Progenitor cell of endocrine pancreas (in vitro differentiated cells): ENCODE measurements at regions not wholly inside any gene's neighbourhood (a gene's known extent, or its start where the extent isn't known, plus 50 kb on each side); places are given as distances from the start of the nearest gene placed in this dataset.
"Not testable (repeated sequence)": the region's sequence is repeated elsewhere in the genome, so short reads cannot be mapped to it uniquely, and the experiment has no call there.

ENCODE experiments used
- DNase-seq: peaks from one replicate; pipeline ENCODE4 v3.0.0; 2021; ENCODE audit warnings: low spot score; ENCODE audit not compliant: unreplicated experiment
- H3K27ac Mint-ChIP-seq: 2 replicates; pipeline ENCODE4 v1.8.0; 2021; ENCODE audit warnings: mild to moderate bottlenecking, moderate library complexity, mixed read lengths
- H3K27me3 Mint-ChIP-seq: 2 replicates; pipeline ENCODE4 v1.8.0; 2021; ENCODE audit warnings: mixed read lengths
- H3K36me3 Mint-ChIP-seq: 2 replicates; pipeline ENCODE4 v1.8.0; 2022; ENCODE audit warnings: mixed read lengths; ENCODE audit not compliant: insufficient read depth
- H3K4me1 Mint-ChIP-seq: 2 replicates; pipeline ENCODE4 v1.8.0; 2021; ENCODE audit warnings: low read depth, mixed read lengths
- H3K4me3 Mint-ChIP-seq: 2 replicates; pipeline ENCODE4 v1.8.0; 2021; ENCODE audit warnings: low read depth, mild to moderate bottlenecking, moderate library complexity, mixed read lengths
- H3K9me3 Mint-ChIP-seq: 2 replicates; pipeline ENCODE4 v1.8.0; 2021; ENCODE audit warnings: low read depth, mixed read lengths
- CTCF ChIP-seq: fragments of 200-600 bp; sonication (generic); IDR thresholded peaks from one replicate; pipeline ENCODE4 v1.5.0; 2021; ENCODE audit warnings: antibody characterized with exemption, mild to moderate bottlenecking; ENCODE audit not compliant: unreplicated experiment

- H3K27ac Mint-ChIP-seq, H3K4me3 Mint-ChIP-seq, H3K4me1 Mint-ChIP-seq, DNase-seq, H3K27me3 Mint-ChIP-seq: not testable (repeated sequence)
- H3K9me3 Mint-ChIP-seq = peaks cover 47% of the 10 kb centered on the region
- H3K36me3 Mint-ChIP-seq = peaks cover 55% of the 10 kb centered on the region
Observed at GRCh38 chr3:185306286-185306685, 52.4 kb upstream of the EHHADH start.

GRCh38 chr3:185306847-185307246, 53.0 kb upstream of the EHHADH start:
- DNase-seq = no peak
- Mint-ChIP-seq H3K27me3 (no peaks in the 10 kb centered on the region), H3K9me3 (peaks cover 47% of the 10 kb centered on the region), H3K4me1 (no peaks in the 10 kb centered on the region), H3K4me3 (no peak overlapping the region), H3K27ac (no peak overlapping the region), H3K36me3 (peaks cover 57% of the 10 kb centered on the region)
- TF ChIP-seq CTCF = no peak

GRCh38 chr3:185308126-185308754, 54.4 kb upstream of the EHHADH start:
- H3K27me3 Mint-ChIP-seq = no peaks in the 10 kb centered on the region
- no peak overlapping the region for H3K27ac Mint-ChIP-seq
- peak; percentile 42 for DNase-seq
- TF ChIP-seq CTCF = peak; percentile 68
- H3K4me3 Mint-ChIP-seq = no peak overlapping the region
- peaks cover 53% of the 10 kb centered on the region for H3K36me3 Mint-ChIP-seq
- H3K9me3 Mint-ChIP-seq = peaks cover 44% of the 10 kb centered on the region
- no peaks in the 10 kb centered on the region for H3K4me1 Mint-ChIP-seq

- Mint-ChIP-seq H3K9me3 (peaks cover 39% of the 10 kb centered on the region), H3K27me3 (no peaks in the 10 kb centered on the region), H3K4me1 (no peaks in the 10 kb centered on the region), H3K36me3 (peaks cover 48% of the 10 kb centered on the region), H3K27ac (no peak overlapping the region), H3K4me3 (no peak overlapping the region)
- no peak for DNase-seq
- no peak for TF ChIP-seq CTCF
Observed at GRCh38 chr3:185309302-185309701, 53.6 kb upstream of the MAP3K13 start.

- Mint-ChIP-seq H3K27me3 (no peaks in the 10 kb centered on the region), H3K4me3 (no peak overlapping the region), H3K9me3 (peaks cover 39% of the 10 kb centered on the region), H3K27ac (no peak overlapping the region), H3K4me1 (no peaks in the 10 kb centered on the region), H3K36me3 (peaks cover 48% of the 10 kb centered on the region)
- no peak for DNase-seq
- no peak for TF ChIP-seq CTCF
Observed at GRCh38 chr3:185309795-185310194, 53.1 kb upstream of the MAP3K13 start.

- no peak for TF ChIP-seq CTCF
- H3K27ac Mint-ChIP-seq = no peak overlapping the region
- H3K4me1 Mint-ChIP-seq = peaks cover 1% of the 10 kb centered on the region
- no peak overlapping the region for H3K4me3 Mint-ChIP-seq
- no peaks in the 10 kb centered on the region for H3K27me3 Mint-ChIP-seq
- DNase-seq = no peak
- H3K36me3 Mint-ChIP-seq = peaks cover 32% of the 10 kb centered on the region
- peaks cover 23% of the 10 kb centered on the region for H3K9me3 Mint-ChIP-seq
Observed at GRCh38 chr3:185311991-185312390, 50.9 kb upstream of the MAP3K13 start.
